ENCODE measurements at regions not wholly inside any gene's neighbourhood (a gene's known extent, or its start where the extent isn't known, plus 50 kb on each side); places are given as distances from the start of the nearest gene placed in this dataset.
"Not testable (repeated sequence)": the region's sequence is repeated elsewhere in the genome, so short reads cannot be mapped to it uniquely, and the experiment has no call there.

- no peak for DNase-seq
Measured at GRCh38 chr3:26422415-26422814, 200.2 kb upstream of the LRRC3B start.

GRCh38 chr3:26425076-26425475, 197.5 kb upstream of the LRRC3B start:
- no peak for DNase-seq

GRCh38 chr3:26428992-26429391, 193.6 kb upstream of the LRRC3B start:
- no peak for DNase-seq

GRCh38 chr3:26437678-26438077, 184.9 kb upstream of the LRRC3B start:
- no peak for DNase-seq

GRCh38 chr3:26438325-26438940, 184.1 kb upstream of the LRRC3B start:
- no peak for DNase-seq

GRCh38 chr3:26438981-26439884, 183.3 kb upstream of the LRRC3B start:
- DNase-seq = no peak

- DNase-seq = no peak
Measured at GRCh38 chr3:26449996-26450395, 172.6 kb upstream of the LRRC3B start.

- no peak for DNase-seq
Measured at GRCh38 chr3:26452363-26452762, 170.2 kb upstream of the LRRC3B start.

GRCh38 chr3:26460985-26461384, 161.6 kb upstream of the LRRC3B start:
- no peak for DNase-seq

GRCh38 chr3:26472345-26472744, 150.2 kb upstream of the LRRC3B start:
- no peak for DNase-seq

GRCh38 chr3:26474706-26475105, 147.9 kb upstream of the LRRC3B start:
- DNase-seq = no peak

- DNase-seq = no peak
Measured at GRCh38 chr3:26480377-26480776, 142.2 kb upstream of the LRRC3B start.

GRCh38 chr3:26484140-26484539, 138.4 kb upstream of the LRRC3B start:
- DNase-seq = no peak

- DNase-seq = no peak
Measured at GRCh38 chr3:26498271-26498670, 124.3 kb upstream of the LRRC3B start.

GRCh38 chr3:26505399-26505798, 117.2 kb upstream of the LRRC3B start:
- no peak for DNase-seq

GRCh38 chr3:26514445-26515029, 108.0 kb upstream of the LRRC3B start:
- not testable (repeated sequence) for DNase-seq

GRCh38 chr3:26515351-26515750, 107.2 kb upstream of the LRRC3B start:
- no peak for DNase-seq

GRCh38 chr3:26521261-26521660, 101.3 kb upstream of the LRRC3B start:
- no peak for DNase-seq

- DNase-seq = no peak
Measured at GRCh38 chr3:26522919-26523318, 99.7 kb upstream of the LRRC3B start.

- no peak for DNase-seq
Measured at GRCh38 chr3:26525013-26525412, 97.6 kb upstream of the LRRC3B start.

- no peak for DNase-seq
Measured at GRCh38 chr3:26535151-26535550, 87.4 kb upstream of the LRRC3B start.

GRCh38 chr3:26536955-26537354, 85.6 kb upstream of the LRRC3B start:
- no peak for DNase-seq

GRCh38 chr3:26550413-26550812, 72.2 kb upstream of the LRRC3B start:
- no peak for DNase-seq

- DNase-seq = no peak
Measured at GRCh38 chr3:26556637-26557036, 65.9 kb upstream of the LRRC3B start.
